ENCODE measurements at regions not wholly inside any gene's neighbourhood (a gene's known extent, or its start where the extent isn't known, plus 50 kb on each side); places are given as distances from the start of the nearest gene placed in this dataset.

- H2BK120ac ChIP-seq (replicated peaks; ENCODE audit: low read depth, low read length), result no peak overlapping the region
- no peaks in the 10 kb centered on the region for H3K9me3 ChIP-seq (ENCODE audit: insufficient read depth in 2 of 2, low read depth in 1 of 2, low read length in 1 of 2)
- ChIA-PET CTCF (ENCODE audit: partially characterized antibody) (interaction anchor here (0.9 to 1.7 kb wide), 4 partner anchors 19 to 164 kb away, joined by 3 to 9 read pairs (median 5); no protein-coding TSS in a partner anchor), POLR2A (ENCODE audit: partially characterized antibody) (no interaction called here)
- H3K18ac ChIP-seq (ENCODE audit: extremely low read depth, low read length), result no peak overlapping the region
- no peaks in the 10 kb centered on the region for H3K79me2 ChIP-seq (ENCODE audit: control insufficient read depth in 1 of 2, insufficient read depth in 2 of 2, low read length in 2 of 2)
- H3K4ac ChIP-seq (replicated peaks; ENCODE audit: insufficient read length, low read depth, low read length), result no peak overlapping the region
- no peak overlapping the region for H2BK12ac ChIP-seq (ENCODE audit: low read depth, low read length)
- H3K4me2 ChIP-seq (ENCODE audit: insufficient read depth in 1 of 2, low read depth in 2 of 2, low read length in 2 of 2), result no peak overlapping the region
- H3K36me3 ChIP-seq (ENCODE audit: control insufficient read depth in 2 of 4, insufficient read depth in 4 of 4, low read length in 3 of 4), result no peaks in the 10 kb centered on the region
- no peak overlapping the region for H4K5ac ChIP-seq (ENCODE audit: insufficient read length, low read depth, low read length)
- peaks cover 0 to 3% (median 0%) of the 10 kb centered on the region in 4 experiments; a peak in 3 of 7 replicates for H3K4me1 ChIP-seq (replicated peaks in 1 of 4; ENCODE audit: control insufficient read depth in 3 of 4, insufficient read depth in 4 of 4, low read length in 3 of 4)
- H2BK5ac ChIP-seq (ENCODE audit: low read depth, low read length), result no peak overlapping the region
- H4K20me1 ChIP-seq (replicated peaks in 1 of 2; ENCODE audit: control insufficient read depth in 1 of 2, insufficient read depth in 2 of 2, low read length in 2 of 2), result no peaks in the 10 kb centered on the region
- 80% methylated on average over 8 of the region's 8 CpGs; no CpG with 5 or more reads in 1 of the 2 experiments for WGBS, 2 experiments (ENCODE audit: extremely low coverage in 1 of 2, insufficient coverage in 1 of 2, insufficient read length in 1 of 2, insufficient replicate concordance in 2 of 2, low coverage in 1 of 2, low lambda C conversion rate in 2 of 2, missing lambda C conversion rate in 1 of 2)
- no peaks in the 10 kb centered on the region for H3K79me1 ChIP-seq (ENCODE audit: low read depth, low read length)
- H2AK5ac ChIP-seq (ENCODE audit: low read depth, low read length), result no peak overlapping the region
- no peak overlapping the region for H4K8ac ChIP-seq (ENCODE audit: extremely low read depth, insufficient read depth, low read length)
- H3K4me3 ChIP-seq (ENCODE audit: extremely low read depth in 1 of 4, insufficient read depth in 2 of 4, low read depth in 3 of 4, low read length in 4 of 4), result no peak overlapping the region
- no peak overlapping the region for H4K91ac ChIP-seq (replicated peaks; ENCODE audit: insufficient read length, low read length)
- DNase-seq (ENCODE audit: low read depth in 1 of 2, low spot score in 2 of 2), result peak in 1 of 2 experiments; percentile 27
- no peak overlapping the region; the same call in 1 of the 2 replicates for H2AFZ ChIP-seq (ENCODE audit: low read length)
- no peaks in the 10 kb centered on the region for H3K27me3 ChIP-seq (replicated peaks in 1 of 4; ENCODE audit: control insufficient read depth in 3 of 4, extremely low read depth in 1 of 4, insufficient read depth in 3 of 4, low read length in 3 of 4)
- no peak overlapping the region for H3K23ac ChIP-seq (ENCODE audit: insufficient read length)
- H3K9ac ChIP-seq (replicated peaks in 1 of 4; ENCODE audit: extremely low read depth in 1 of 4, low read depth in 3 of 4, low read length in 3 of 4), result no peak overlapping the region
- no peaks in the 10 kb centered on the region for H3K23me2 ChIP-seq (ENCODE audit: low read depth, low read length)
- no peak overlapping the region for H3K14ac ChIP-seq (ENCODE audit: insufficient read length)
- no peak overlapping the region for H3K27ac ChIP-seq (ENCODE audit: low read depth, low read length)
- FAIRE-seq, result no peak
- no peak overlapping the region for H3K56ac ChIP-seq (replicated peaks; ENCODE audit: insufficient read length, low read depth, low read length)
- no peak overlapping the region for H2BK15ac ChIP-seq (ENCODE audit: low read length)
- H2BK20ac ChIP-seq (ENCODE audit: low read length), result no peak overlapping the region
- TF ChIP-seq RXRA (IDR thresholded peaks at IDR 0.05; ENCODE audit: insufficient read depth, low read depth, low read length) (no peak), TCF12 (IDR thresholded peaks at IDR 0.05; ENCODE audit: low read depth, low read length) (no peak), NRF1 (IDR thresholded peaks at IDR 0.05; ENCODE audit: low read depth, low read length) (no peak), ATF2 (IDR thresholded peaks at IDR 0.05; ENCODE audit: low read length) (no peak), EZH2 (IDR thresholded peaks at IDR 0.05; ENCODE audit: low read depth, low read length, severe bottlenecking) (no peak), CEBPB (IDR thresholded peaks at IDR 0.05; ENCODE audit: low read depth, low read length) (no peak), SUZ12 (IDR thresholded peaks at IDR 0.05; ENCODE audit: low read length) (no peak), KDM1A (IDR thresholded peaks at IDR 0.05; ENCODE audit: borderline replicate concordance, low read length) (no peak), TBP (IDR thresholded peaks at IDR 0.05; ENCODE audit: low read depth, low read length) (no peak), RFX5 (IDR thresholded peaks at IDR 0.05; ENCODE audit: borderline replicate concordance, low read depth, low read length) (no peak), SIRT6 (IDR thresholded peaks at IDR 0.05; ENCODE audit: low read length) (no peak), YY1 (IDR thresholded peaks at IDR 0.05; ENCODE audit: low read depth, low read length) (no peak)
- TF ChIP-seq, protein P1, sequence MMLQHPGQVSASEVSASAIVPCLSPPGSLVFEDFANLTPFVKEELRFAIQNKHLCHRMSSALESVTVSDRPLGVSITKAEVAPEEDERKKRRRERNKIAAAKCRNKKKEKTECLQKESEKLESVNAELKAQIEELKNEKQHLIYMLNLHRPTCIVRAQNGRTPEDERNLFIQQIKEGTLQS (IDR thresholded peaks at IDR 0.05; ENCODE audit: insufficient read depth, low read depth, low read length), result no peak
Observed at GRCh38 chr4:8721621-8722020, 129.1 kb downstream of the CPZ start.

Measured in H1 (cell line).